GM19035 (cell line): ENCODE measurements at regions not wholly inside any gene's neighbourhood (a gene's known extent, or its start where the extent isn't known, plus 50 kb on each side); places are given as distances from the start of the nearest gene placed in this dataset.
"Not testable (repeated sequence)": the region's sequence is repeated elsewhere in the genome, so short reads cannot be mapped to it uniquely, and the experiment has no call there.

Experiments used
- ATAC-seq: cut with Tn5 transposase; IDR thresholded peaks from one replicate; pipeline ENCODE4 v1.9.1; 2021; ENCODE audit not compliant: unreplicated experiment

DNA sequence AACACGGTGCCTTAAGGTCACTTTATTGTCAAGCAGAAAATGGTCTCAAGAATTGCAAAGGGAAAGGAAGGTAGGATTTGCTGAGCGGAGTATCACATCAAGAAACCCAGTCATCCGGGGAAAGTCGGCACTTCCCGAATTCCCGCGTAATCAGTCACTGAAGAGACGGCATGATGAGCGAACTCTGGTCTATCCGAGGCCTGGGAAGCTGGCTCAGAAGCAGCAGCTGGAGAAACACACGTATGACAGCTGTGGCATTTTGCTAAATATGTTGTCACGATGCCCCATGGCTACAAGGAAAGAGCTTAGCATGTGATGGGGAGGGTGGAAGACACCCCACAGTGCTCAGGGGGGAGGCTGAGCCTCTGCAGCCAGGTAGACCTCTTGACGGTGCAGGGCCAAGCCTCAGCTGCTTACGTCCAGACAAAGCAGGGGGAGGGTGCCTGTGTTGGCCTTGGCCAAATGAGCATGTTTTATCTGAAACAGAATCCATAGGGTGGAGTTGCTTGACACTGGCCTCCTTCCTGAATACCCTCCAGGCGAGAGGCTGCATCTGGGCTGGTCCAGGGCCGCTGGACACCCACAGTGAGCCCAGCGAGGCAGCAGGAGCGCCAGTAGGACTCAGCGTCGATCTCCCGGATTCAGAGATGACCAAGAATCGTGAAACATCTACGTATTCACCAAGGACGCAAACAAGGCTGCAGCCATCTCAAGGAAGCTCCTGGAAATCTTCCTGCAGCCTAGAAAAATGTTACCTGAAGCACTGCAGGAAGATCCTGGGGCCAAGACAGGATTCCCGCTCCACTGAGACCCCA, 118.8 kb upstream of the AFDN start:
- ATAC-seq: no peak

DNA sequence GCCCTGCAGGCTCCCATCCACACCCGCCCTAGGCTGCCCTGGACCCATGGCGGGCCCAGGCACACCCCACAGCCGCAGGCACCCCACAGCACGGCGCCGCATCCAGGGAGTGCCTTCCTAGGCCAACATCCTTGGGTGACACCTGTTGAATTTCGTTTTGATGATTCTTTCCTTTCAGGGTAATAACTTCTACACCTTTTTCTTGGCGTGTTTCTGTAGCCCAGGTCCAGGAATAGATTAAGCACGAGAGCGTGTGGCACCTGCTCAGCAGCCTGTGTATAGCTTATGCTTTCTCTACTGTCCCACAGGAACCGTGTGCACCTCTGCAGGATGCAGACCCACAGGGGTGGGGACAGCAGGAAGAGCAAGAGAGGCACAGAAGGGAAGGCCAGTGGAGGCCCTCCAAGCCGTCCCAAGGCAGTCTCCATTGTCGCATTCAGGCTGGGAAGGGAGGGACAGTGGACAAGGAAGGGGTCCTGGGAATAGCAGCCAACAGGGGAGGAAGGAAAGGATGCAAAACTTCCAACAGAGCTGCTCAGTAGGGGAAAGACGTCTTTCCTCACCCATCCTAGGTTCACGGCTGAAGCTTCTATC, 118.1 kb upstream of the AFDN start:
- no peak for ATAC-seq

GRCh38 chr6:167709196-167709595, 117.5 kb upstream of the AFDN start:
- no peak for ATAC-seq

GRCh38 chr6:167709776-167710336, 116.9 kb upstream of the AFDN start:
- not testable (repeated sequence) for ATAC-seq

DNA sequence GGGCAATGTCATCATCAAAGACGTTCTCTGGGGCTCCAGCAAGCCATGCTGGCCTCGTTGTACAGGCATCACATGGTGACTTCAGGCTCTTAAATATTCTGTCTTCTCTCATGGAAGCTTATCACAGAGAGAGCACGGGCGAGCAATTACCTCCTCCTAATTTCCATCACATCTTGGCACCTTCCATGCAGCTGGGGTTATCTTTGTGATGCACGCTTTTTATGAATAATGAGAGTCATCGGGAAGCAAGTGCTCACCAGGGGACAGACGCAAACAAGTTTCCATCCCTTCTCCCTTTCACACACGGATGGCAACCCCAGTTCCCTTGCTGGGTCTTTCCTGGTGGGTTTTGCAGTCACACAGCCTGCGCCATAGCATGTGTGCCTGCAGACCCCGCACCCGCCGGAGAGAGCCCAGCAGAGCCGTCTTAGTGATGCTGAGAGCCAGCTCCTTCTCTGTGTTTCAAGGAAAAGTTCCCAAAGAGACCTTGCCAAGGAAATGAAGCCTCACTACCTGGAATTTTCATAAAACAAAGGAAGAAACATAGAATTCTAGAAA, 116.3 kb upstream of the AFDN start:
- ATAC-seq: no peak

DNA sequence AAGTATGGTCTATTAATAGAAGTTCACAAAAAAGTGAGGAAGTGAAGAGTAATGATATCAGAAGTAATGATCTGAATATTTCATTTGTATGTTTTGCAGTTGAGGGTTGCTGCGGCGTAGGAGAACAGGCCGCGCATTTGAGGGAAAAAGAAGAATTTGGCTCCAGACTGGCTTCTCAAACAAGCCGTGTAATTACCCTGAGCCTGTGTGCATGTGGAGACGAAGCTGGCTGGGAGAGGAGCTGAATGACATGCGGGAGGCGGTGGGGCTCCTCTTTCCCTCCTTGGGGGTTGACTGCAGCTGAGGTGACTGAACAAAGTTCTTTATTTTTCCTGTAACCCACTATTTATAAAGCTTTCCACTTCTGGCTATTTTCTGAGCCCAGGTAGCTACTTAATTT, 115.5 kb upstream of the AFDN start:
- no peak for ATAC-seq

GRCh38 chr6:167711768-167712730, 114.7 kb upstream of the AFDN start:
- ATAC-seq: no peak

DNA sequence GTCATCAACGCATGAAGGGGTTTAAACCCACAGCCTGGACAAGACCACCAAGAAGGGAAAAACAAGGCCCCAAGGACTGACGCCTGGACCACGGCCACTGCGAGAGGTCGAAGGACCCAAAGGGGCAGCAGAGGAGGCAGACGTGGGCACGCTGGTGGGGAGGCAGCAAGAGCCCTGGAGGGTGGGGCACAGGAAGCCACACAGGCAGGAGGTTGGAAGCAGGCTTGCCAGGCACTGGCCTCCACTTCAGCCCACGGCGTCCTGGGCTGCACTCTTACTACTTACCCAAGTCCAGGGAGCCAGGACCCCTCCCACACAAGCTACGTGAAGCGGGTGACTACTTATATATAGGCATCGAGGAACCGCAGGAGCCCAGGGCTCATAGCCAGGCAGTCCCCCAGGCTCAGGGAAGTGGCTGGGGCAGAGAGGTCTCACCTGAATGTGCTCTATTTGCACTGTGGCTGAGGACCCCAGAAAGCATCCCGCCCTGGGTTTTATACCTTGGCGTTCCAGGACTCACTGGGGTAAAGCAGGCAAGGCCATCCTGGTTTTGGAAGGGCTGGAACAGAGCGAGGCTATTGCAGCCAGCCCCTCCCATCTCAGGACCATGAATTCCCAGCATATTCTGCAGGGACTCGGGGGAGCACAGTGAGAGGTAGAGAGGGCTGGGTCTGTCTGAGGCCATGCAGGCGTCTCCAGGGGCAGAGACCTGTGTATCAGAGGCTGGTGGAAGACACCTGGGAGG, 113.8 kb upstream of the AFDN start:
- no peak for ATAC-seq

DNA sequence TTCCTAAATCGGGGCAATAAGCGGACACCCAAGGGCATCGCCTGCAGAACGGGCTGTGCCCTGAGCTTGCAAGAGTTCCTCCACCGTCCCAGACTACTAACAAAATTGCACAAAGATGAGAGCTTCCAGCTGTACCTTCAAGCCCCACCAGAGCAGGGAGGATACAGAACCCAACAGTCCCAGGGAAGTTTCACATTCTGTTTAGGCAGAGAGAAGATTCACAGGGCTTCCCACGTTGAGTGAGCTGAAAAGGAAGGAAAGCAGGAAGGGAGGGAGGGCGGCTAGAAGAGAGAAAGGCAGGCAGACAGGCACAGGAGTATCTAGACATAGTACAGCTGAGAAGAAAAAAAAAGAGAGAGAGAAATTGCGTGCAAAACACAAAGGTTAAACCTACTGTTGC, 112.6 kb upstream of the AFDN start:
- no peak for ATAC-seq

GRCh38 chr6:167717455-167717854, 109.3 kb upstream of the AFDN start:
- ATAC-seq: no peak

DNA sequence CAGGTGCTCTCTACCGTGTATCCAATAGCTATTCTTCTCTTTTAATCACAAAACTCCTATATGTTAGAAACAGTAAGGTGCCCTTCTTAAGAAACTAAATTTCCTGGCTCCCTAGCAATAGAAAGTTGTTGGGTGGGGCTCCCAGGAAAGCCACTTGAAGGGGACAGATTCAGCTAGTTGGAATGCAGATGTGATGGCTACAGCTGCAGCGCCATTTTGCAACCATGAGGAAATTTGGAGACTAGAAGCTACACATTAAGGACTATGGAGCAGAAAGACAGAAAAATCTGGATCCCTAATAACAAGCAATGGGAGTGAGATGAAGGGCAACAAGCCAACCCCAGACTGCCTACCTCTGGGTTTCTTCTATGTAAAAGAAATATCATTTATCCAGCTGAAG, 108.8 kb upstream of the AFDN start:
- ATAC-seq: no peak

DNA sequence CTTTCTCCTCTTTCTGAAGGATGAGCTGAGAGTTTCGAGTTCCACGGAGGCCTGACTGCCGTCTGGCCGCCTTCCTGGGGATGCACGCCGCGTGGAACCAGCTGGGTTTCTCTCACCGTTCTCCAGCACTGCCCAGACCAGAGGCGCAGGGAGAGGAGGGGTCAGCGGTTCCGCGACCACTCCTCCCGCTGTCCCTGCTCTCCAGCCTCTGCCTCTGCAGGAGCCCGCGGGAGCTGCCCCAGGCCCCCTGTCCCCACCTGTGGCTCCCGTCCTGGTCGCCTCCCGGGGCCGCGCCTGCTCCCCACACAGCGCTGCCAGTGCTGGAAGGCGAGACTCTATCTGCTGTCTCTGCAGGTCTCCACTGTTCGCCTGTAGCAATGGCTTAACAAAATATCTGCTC, 106.8 kb upstream of the AFDN start:
- ATAC-seq: no peak

DNA sequence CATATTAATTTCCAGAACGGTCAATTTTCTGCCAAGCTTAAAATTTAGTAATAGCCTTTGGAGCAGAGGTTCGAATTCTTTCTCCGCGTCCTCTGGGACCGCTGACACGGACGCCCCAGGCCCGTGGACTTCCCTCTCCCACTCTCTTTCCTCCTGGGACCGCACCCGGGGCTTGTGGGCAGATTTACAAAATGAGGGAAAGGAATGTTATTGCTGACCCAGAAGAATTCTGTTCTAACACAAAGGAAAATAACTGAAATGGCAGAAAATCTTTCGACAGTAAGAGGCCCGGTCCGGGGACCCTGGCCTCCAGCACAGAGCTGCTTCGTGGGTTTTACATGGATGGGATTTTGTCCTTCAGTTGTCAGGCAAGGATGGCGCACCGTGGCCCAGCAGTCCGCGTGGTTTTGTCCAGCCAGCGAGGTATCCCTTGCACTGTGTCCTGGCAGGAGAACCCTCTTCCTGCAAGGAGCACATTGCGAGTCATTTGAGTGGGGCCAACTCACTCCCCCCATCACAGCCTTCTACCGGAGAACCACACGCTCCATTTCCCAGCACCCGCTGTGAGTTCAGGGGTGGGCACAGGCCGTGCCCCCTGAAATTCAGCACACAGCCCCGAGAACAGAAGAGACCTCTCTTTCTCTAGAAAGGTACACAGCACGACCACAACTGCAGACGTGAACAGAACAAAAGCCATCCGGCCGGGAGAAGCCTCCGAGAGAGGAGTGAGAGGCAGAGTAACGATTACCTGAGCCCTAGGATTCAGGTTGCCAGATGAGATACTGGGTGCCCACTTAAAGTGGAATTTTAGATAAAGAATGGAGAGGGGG, 106.0 kb upstream of the AFDN start:
- no peak for ATAC-seq

- no peak for ATAC-seq
Measured at GRCh38 chr6:167721291-167721690, 105.4 kb upstream of the AFDN start.

DNA sequence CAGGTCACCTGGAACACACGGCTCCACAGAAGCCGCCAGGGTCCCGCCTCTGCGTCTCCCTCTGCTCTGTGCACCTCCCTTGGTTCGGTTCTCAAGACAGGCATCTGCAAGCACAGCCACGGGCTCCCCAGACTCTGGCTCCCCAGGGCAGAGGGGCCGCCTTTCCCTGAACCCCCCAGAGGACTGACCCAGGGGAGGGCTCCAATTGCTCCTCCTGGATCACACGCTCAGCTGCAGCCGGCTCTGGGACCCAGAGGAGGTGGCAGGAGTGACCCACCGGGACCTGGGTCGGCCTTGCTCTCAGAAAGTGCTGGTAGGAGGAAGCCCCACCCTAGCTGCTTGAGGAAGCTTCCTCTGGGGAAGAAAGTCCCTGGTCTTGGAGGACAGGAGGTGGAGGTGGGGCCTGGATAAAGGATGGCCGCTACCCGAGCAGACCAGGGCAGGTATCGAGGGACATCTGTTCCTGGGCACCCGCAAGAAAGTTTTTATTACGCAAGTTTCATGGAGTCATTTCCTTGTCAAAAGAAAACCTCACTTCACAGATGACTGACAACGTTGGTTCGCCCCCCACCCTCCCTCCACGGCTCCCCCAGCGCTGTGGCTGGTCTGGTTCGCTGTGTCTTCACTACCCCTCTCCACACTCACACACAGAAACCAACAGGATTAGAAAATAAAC, 103.9 kb upstream of the AFDN start:
- no peak for ATAC-seq

GRCh38 chr6:167726043-167726621, 100.6 kb upstream of the AFDN start:
- no peak for ATAC-seq

- ATAC-seq: no peak
Measured at GRCh38 chr6:167730441-167730840, 96.3 kb upstream of the AFDN start.

GRCh38 chr6:167731216-167731615, 95.5 kb upstream of the AFDN start:
- ATAC-seq: no peak
